Loucy (cell line): ENCODE measurements at regions not wholly inside any gene's neighbourhood (a gene's known extent, or its start where the extent isn't known, plus 50 kb on each side); places are given as distances from the start of the nearest gene placed in this dataset.
A peak's percentile ranks its signal among the peaks of the same experiment; 100 is the strongest.

ENCODE experiments used
- H2AFZ ChIP-seq: fragments of 200-600 bp; sonication (generic); 2 replicates; pipeline ENCODE4 v1.6.0; 2016; ENCODE audit warnings: antibody characterized with exemption, mild to moderate bottlenecking, low read length, moderate library complexity
- H3F3A ChIP-seq: fragments of 200-600 bp; 2 replicates; pipeline ENCODE4 v1.6.0; 2016; ENCODE audit warnings: antibody characterized with exemption, low read depth, mild to moderate bottlenecking
- H3K27me3 ChIP-seq: fragments of 200-600 bp; sonication (generic); 2 replicates; pipeline ENCODE4 v1.6.1; 2014; ENCODE audit warnings: low read length, mild to moderate bottlenecking; ENCODE audit not compliant: insufficient read depth, poor library complexity, severe bottlenecking
- H3K36me3 ChIP-seq: fragments of 200-600 bp; sonication (generic); 2 replicates; pipeline ENCODE4 v1.6.1; 2016; ENCODE audit warnings: low read length; ENCODE audit not compliant: insufficient read depth
- H3K4me1 ChIP-seq: fragments of 200-600 bp; sonication (generic); 2 replicates; pipeline ENCODE4 v1.5.1; 2014; ENCODE audit warnings: low read length, mild to moderate bottlenecking; ENCODE audit not compliant: insufficient read depth, poor library complexity, severe bottlenecking
- H3K4me2 ChIP-seq: fragments of 200-600 bp; sonication (generic); 2 replicates; pipeline ENCODE4 v1.6.0; 2014; ENCODE audit warnings: antibody characterized with exemption, low read length, low read depth, mild to moderate bottlenecking; ENCODE audit not compliant: poor library complexity, severe bottlenecking
- H3K4me3 ChIP-seq: fragments of 200-600 bp; sonication (generic); 2 replicates; pipeline ENCODE4 v1.5.1; 2014; ENCODE audit warnings: low read length, mild to moderate bottlenecking, mixed read lengths; ENCODE audit not compliant: poor library complexity, severe bottlenecking
- H3K79me2 ChIP-seq: fragments of 200-600 bp; sonication (generic); 2 replicates; pipeline ENCODE4 v1.6.1; 2014; ENCODE audit warnings: low read length; ENCODE audit not compliant: insufficient read depth
- H3K9ac ChIP-seq: fragments of 200-600 bp; sonication (generic); 2 replicates; pipeline ENCODE4 v1.6.0; 2014; ENCODE audit warnings: mild to moderate bottlenecking, low read depth, low read length, moderate library complexity; ENCODE audit not compliant: poor library complexity, severe bottlenecking
- H3K9me2 ChIP-seq: fragments of 200-600 bp; sonication (generic); replicated peaks from 2 replicates; pipeline ENCODE4 v1.6.1; 2016; ENCODE audit warnings: low read depth, low read length, mixed read lengths
- H3K9me3 ChIP-seq: fragments of 200-600 bp; sonication (generic); 2 replicates; pipeline ENCODE4 v1.6.1; 2014; ENCODE audit warnings: mild to moderate bottlenecking, antibody characterized with exemption, low read length, low read depth; ENCODE audit not compliant: insufficient read depth
- H4K20me1 ChIP-seq: fragments of 200-600 bp; sonication (generic); 2 replicates; pipeline ENCODE4 v1.6.0; 2014; ENCODE audit warnings: antibody characterized with exemption, low read length, mild to moderate bottlenecking; ENCODE audit not compliant: insufficient read depth, poor library complexity, severe bottlenecking
- CTCF ChIP-seq: fragments of 200-600 bp; sonication (generic); conservative IDR thresholded peaks from 2 replicates; pipeline ENCODE4 v1.5.1; 2014; ENCODE audit warnings: mild to moderate bottlenecking, antibody characterized with exemption, low read length
- EZH2phosphoT487 ChIP-seq: fragments of 200-600 bp; IDR thresholded peaks from 2 replicates; pipeline ENCODE4 v1.6.1; 2018; ENCODE audit warnings: antibody characterized with exemption, mild to moderate bottlenecking, moderate library complexity, borderline replicate concordance

- H3K79me2 ChIP-seq, result no peaks in the 10 kb centered on the region
- H3K9ac ChIP-seq, result no peak overlapping the region
- H2AFZ ChIP-seq, result no peak overlapping the region
- H3K4me2 ChIP-seq, result no peak overlapping the region
- H3F3A ChIP-seq, result no peaks in the 10 kb centered on the region
- no peaks in the 10 kb centered on the region for H3K27me3 ChIP-seq
- no peaks in the 10 kb centered on the region for H3K36me3 ChIP-seq
- TF ChIP-seq CTCF (no peak), EZH2phosphoT487 (no peak)
- H4K20me1 ChIP-seq, result no peaks in the 10 kb centered on the region
- no peaks in the 10 kb centered on the region; the same call in 1 of the 2 replicates for H3K9me2 ChIP-seq
- no peak overlapping the region for H3K4me3 ChIP-seq
- H3K4me1 ChIP-seq, result no peaks in the 10 kb centered on the region
- H3K9me3 ChIP-seq, result peaks cover 11% of the 10 kb centered on the region; the same call in 1 of the 2 replicates
Observed at GRCh38 chr5:9927106-9927505, 297.0 kb upstream of the TAS2R1 start.

DNA sequence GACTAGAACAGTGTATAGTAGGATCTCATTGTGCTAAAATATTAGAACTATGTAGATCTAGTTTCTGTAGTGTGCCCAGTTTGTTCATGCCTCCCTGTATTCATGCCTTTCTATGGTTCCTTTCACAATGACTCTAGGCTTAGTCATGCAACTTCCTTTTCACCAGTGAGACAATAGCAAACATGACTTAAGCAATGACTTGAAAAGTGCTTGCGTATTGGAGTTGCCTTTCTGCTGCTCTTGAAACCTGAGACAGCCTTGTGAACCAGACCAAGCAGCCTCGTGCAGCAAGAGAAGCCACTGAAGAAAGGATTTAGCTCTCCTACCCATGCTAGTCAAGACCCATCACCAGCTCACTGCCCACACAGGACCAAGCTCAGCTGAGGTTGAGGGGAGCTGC lies 294.5 kb upstream of the TAS2R1 start:
- Histone ChIP-seq H4K20me1 (no peaks in the 10 kb centered on the region), H3K27me3 (no peaks in the 10 kb centered on the region), H3K4me1 (no peaks in the 10 kb centered on the region), H3K9ac (no peak overlapping the region), H3K9me2 (no peaks in the 10 kb centered on the region; the same call in 1 of the 2 replicates), H2AFZ (no peak overlapping the region), H3K79me2 (no peaks in the 10 kb centered on the region), H3K4me2 (no peak overlapping the region), H3F3A (no peaks in the 10 kb centered on the region), H3K4me3 (no peak overlapping the region), H3K36me3 (no peaks in the 10 kb centered on the region), H3K9me3 (peaks cover 14% of the 10 kb centered on the region; the same call in 1 of the 2 replicates)
- TF ChIP-seq EZH2phosphoT487 (no peak), CTCF (no peak)

DNA sequence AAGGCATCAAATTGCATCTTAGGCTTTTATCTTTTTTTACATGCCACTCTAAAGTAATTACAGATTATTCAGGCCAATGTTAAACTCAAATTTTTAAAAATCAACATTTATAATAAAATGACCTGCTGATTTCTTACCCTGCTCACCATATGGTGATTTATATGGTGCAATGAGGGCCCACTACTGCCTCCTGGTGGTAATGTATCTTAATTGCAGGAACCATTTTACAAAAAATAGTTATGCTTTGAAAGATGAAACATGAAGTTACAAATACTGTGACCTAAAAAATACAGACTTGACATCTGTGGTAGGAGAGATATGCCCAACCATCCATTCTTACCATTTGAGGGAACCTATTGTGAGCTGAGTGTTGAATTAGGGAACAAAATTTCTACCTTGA lies 292.6 kb upstream of the TAS2R1 start:
- Histone ChIP-seq H3K9me2 (no peaks in the 10 kb centered on the region; the same call in 1 of the 2 replicates), H3K4me2 (no peak overlapping the region), H3F3A (no peaks in the 10 kb centered on the region), H3K27me3 (no peaks in the 10 kb centered on the region), H2AFZ (no peak overlapping the region), H3K4me1 (no peaks in the 10 kb centered on the region), H3K9me3 (peaks cover 14% of the 10 kb centered on the region; the same call in 1 of the 2 replicates), H3K4me3 (no peak overlapping the region), H3K9ac (no peak overlapping the region), H3K36me3 (no peaks in the 10 kb centered on the region), H4K20me1 (no peaks in the 10 kb centered on the region), H3K79me2 (no peaks in the 10 kb centered on the region)
- TF ChIP-seq CTCF, result peak; percentile 46; the same call in 1 of the 2 replicates
- TF ChIP-seq EZH2phosphoT487, result no peak
